ENCODE measurements at regions not wholly inside any gene's neighbourhood (a gene's known extent, or its start where the extent isn't known, plus 50 kb on each side); places are given as distances from the start of the nearest gene placed in this dataset.

- no peak for TF ChIP-seq CTCF (tag by site-specific recombination; IDR thresholded peaks at IDR 0.05)
- TF ChIP-seq YY1 (tag by site-specific recombination; IDR thresholded peaks at IDR 0.05) = no peak
- TF ChIP-seq ZNF175 (tag by site-specific recombination; IDR thresholded peaks at IDR 0.05) = no peak
- TF ChIP-seq ZBTB21 (tag by site-specific recombination; IDR thresholded peaks at IDR 0.05) = no peak
- TF ChIP-seq SALL2 (tag by site-specific recombination; IDR thresholded peaks at IDR 0.05; ENCODE audit: borderline replicate concordance) = no peak
- no peak for TF ChIP-seq ZSCAN5A (tag by site-specific recombination; IDR thresholded peaks at IDR 0.05)
- TF ChIP-seq ZNF146 (tag by site-specific recombination; IDR thresholded peaks at IDR 0.05) = no peak
- TF ChIP-seq YY2 (tag by site-specific recombination; IDR thresholded peaks at IDR 0.05) = no peak
Measured at GRCh38 chr3:36615861-36616260, 148.5 kb downstream of the DCLK3 start.
